Chondrocyte (in vitro differentiated cells): ENCODE measurements at regions not wholly inside any gene's neighbourhood (a gene's known extent, or its start where the extent isn't known, plus 50 kb on each side); places are given as distances from the start of the nearest gene placed in this dataset.
"Not testable (repeated sequence)": the region's sequence is repeated elsewhere in the genome, so short reads cannot be mapped to it uniquely, and the experiment has no call there.

Source experiments
- DNase-seq: peaks from one replicate; pipeline ENCODE4 v3.0.0; 2021; ENCODE audit warnings: mixed read lengths, low spot score
- H3K27ac Mint-ChIP-seq: one replicate; pipeline ENCODE4 v1.8.0; 2021; ENCODE audit warnings: mild to moderate bottlenecking, moderate library complexity, mixed read lengths; ENCODE audit not compliant: unreplicated experiment
- H3K27me3 Mint-ChIP-seq: 2 replicates; pipeline ENCODE4 v1.8.0; 2021; ENCODE audit warnings: low read depth, mixed read lengths
- H3K36me3 Mint-ChIP-seq: 2 replicates; pipeline ENCODE4 v1.8.0; 2021; ENCODE audit warnings: low read depth, mixed read lengths
- H3K4me1 Mint-ChIP-seq: 2 replicates; pipeline ENCODE4 v1.8.0; 2021; ENCODE audit warnings: low read depth, mild to moderate bottlenecking, mixed read lengths
- H3K4me3 Mint-ChIP-seq: one replicate; pipeline ENCODE4 v1.8.0; 2021; ENCODE audit warnings: mild to moderate bottlenecking, moderate library complexity, mixed read lengths; ENCODE audit not compliant: unreplicated experiment
- H3K9me3 Mint-ChIP-seq: 2 replicates; pipeline ENCODE4 v1.8.0; 2021; ENCODE audit warnings: low read depth, mixed read lengths
- TF ChIP-seq, protein P1 (sequence below): fragments of 200-600 bp; sonication (generic); IDR thresholded peaks from 2 replicates; pipeline ENCODE4 v1.5.0; 2021; ENCODE audit warnings: antibody characterized with exemption, mild to moderate bottlenecking, moderate library complexity

DNA sequence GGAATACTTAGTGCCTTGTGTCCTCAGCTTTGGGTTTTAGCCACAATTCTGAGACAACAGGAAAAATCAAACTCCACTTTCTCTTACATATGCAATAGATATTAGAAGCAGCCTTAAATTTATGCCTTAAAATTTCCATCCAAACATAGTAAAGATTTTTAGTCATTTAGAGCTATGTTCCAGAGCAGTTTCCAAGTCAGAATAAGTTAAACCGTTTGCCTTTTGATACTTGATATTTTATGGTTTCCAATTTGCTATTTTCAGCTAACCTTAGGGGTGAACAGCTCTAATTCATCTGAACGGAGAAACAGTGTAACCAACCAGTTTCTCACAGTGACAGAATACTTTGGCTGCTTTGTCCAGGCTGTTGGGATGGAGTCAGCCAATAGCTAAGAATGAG lies 125.8 kb upstream of the RXFP1 start:
- no peak for DNase-seq
- peaks cover 13% of the 10 kb centered on the region for H3K27me3 Mint-ChIP-seq
- H3K36me3 Mint-ChIP-seq = peaks cover 4% of the 10 kb centered on the region
- H3K4me3 Mint-ChIP-seq = no peak overlapping the region
- peaks cover 2% of the 10 kb centered on the region for H3K9me3 Mint-ChIP-seq
- TF ChIP-seq, protein P1, sequence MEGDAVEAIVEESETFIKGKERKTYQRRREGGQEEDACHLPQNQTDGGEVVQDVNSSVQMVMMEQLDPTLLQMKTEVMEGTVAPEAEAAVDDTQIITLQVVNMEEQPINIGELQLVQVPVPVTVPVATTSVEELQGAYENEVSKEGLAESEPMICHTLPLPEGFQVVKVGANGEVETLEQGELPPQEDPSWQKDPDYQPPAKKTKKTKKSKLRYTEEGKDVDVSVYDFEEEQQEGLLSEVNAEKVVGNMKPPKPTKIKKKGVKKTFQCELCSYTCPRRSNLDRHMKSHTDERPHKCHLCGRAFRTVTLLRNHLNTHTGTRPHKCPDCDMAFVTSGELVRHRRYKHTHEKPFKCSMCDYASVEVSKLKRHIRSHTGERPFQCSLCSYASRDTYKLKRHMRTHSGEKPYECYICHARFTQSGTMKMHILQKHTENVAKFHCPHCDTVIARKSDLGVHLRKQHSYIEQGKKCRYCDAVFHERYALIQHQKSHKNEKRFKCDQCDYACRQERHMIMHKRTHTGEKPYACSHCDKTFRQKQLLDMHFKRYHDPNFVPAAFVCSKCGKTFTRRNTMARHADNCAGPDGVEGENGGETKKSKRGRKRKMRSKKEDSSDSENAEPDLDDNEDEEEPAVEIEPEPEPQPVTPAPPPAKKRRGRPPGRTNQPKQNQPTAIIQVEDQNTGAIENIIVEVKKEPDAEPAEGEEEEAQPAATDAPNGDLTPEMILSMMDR = no peak
- H3K4me1 Mint-ChIP-seq = no peaks in the 10 kb centered on the region
- H3K27ac Mint-ChIP-seq = no peak overlapping the region

GRCh38 chr4:158397781-158398180 lies 123.9 kb upstream of the RXFP1 start:
- TF ChIP-seq, protein P1 = no peak
- H3K9me3 Mint-ChIP-seq = peaks cover 2% of the 10 kb centered on the region
- H3K36me3 Mint-ChIP-seq = peaks cover 4% of the 10 kb centered on the region
- no peaks in the 10 kb centered on the region for H3K4me1 Mint-ChIP-seq
- no peak overlapping the region for H3K4me3 Mint-ChIP-seq
- no peak overlapping the region for H3K27ac Mint-ChIP-seq
- no peak for DNase-seq
- peaks cover 19% of the 10 kb centered on the region for H3K27me3 Mint-ChIP-seq

DNA sequence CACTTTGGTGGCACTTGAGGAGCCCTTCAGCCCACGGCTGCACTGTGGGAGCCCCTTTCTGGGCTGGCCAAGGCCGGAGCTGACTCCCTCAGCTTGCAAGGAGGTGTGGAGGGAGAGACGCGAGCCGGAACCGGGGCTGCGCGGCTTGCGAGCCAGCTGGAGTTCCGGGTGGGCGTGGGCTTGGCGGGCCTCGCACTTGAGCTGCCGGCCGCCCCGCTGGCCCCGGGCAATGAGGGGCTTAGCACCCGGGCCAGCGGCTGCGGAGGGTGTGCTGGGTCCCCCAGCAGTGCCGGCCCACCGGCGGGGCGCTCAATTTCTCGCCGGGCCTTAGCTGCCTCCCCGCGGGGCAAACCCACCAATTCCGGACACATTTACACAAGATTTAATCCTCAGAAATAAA lies 113.7 kb upstream of the RXFP1 start:
- not testable (repeated sequence) for H3K36me3 Mint-ChIP-seq, H3K4me1 Mint-ChIP-seq, H3K27ac Mint-ChIP-seq, DNase-seq, H3K4me3 Mint-ChIP-seq
- Mint-ChIP-seq H3K9me3 (peaks cover 11% of the 10 kb centered on the region), H3K27me3 (peaks cover 24% of the 10 kb centered on the region)

GRCh38 chr4:158410272-158410671 lies 111.4 kb upstream of the RXFP1 start:
- no peak overlapping the region for H3K4me3 Mint-ChIP-seq

DNA sequence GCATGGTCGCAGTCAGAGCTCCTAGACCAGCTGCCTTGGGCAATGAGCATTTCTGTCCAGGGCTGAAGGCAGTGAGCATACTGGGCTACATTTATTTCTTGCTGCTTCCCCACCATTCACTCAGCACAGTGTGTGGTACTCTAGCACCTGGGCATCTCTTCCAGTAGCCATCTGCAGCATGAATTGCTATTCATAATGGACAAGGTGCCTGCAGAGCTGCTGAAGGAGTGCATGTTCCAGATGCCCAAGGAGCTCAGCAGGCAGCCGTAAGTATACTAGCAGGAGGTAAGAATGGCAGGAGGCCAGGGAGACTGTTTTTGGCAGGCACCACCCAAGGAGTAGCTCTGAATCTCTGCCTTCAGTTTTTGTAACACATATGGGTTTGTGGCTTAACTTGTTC lies 110.4 kb upstream of the RXFP1 start:
- Mint-ChIP-seq H3K27me3 (peaks cover 30% of the 10 kb centered on the region), H3K27ac (no peak overlapping the region), H3K36me3 (peaks cover 1% of the 10 kb centered on the region), H3K4me3 (no peak overlapping the region), H3K9me3 (peaks cover 12% of the 10 kb centered on the region), H3K4me1 (no peaks in the 10 kb centered on the region)
- TF ChIP-seq, protein P1 = no peak
- DNase-seq = no peak

More at GRCh38 chr4:158410272-158410671, 111.4 kb upstream of the RXFP1 start:
- DNase-seq = no peak
- TF ChIP-seq, protein P1 = no peak
- peaks cover 27% of the 10 kb centered on the region for H3K27me3 Mint-ChIP-seq
- no peak overlapping the region for H3K27ac Mint-ChIP-seq
- peaks cover 8% of the 10 kb centered on the region for H3K9me3 Mint-ChIP-seq
- H3K4me1 Mint-ChIP-seq = no peaks in the 10 kb centered on the region
- H3K36me3 Mint-ChIP-seq = peaks cover 1% of the 10 kb centered on the region

DNA sequence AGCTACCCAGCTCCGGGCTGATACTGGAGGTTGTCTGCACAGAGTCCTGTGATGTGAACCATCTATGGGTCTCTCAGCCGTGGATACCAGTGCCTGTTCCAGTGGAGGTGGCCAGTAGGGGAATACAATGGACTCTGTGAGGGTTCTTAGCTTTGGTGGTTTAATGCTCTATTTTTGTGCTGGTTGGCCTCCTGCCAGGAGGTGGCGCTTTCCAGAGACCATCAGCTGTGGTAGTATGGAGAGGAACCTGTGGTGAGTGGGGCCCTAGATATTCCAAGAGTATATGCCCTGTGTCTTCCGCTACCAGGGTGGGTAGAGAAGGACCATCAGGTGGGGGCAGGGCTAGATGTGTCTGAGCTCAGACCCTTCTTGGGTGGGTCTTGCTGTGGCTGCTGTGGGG lies 103.0 kb upstream of the RXFP1 start:
- H3K27me3 Mint-ChIP-seq = peaks cover 41% of the 10 kb centered on the region
- H3K4me3 Mint-ChIP-seq, DNase-seq, H3K27ac Mint-ChIP-seq, H3K4me1 Mint-ChIP-seq, H3K36me3 Mint-ChIP-seq: not testable (repeated sequence)
- peaks cover 13% of the 10 kb centered on the region for H3K9me3 Mint-ChIP-seq
